HepG2 (cell line): ENCODE measurements at regions not wholly inside any gene's neighbourhood (a gene's known extent, or its start where the extent isn't known, plus 50 kb on each side); places are given as distances from the start of the nearest gene placed in this dataset.

Experiments used
- POLR2A ChIP-seq, 2 experiments: IDR thresholded peaks; 2 replicates each; pipeline ENCODE4 v1.6.1; 2011; ENCODE audit warnings: low read depth in 2 of 2, low read length in 2 of 2, mild to moderate bottlenecking in 1 of 2, moderate library complexity in 1 of 2; ENCODE audit not compliant: insufficient read depth in 1 of 2
- REST ChIP-seq, 2 experiments: IDR thresholded peaks; 2 replicates each; pipeline ENCODE4 v1.6.1; 2011 to 2012; ENCODE audit warnings: low read length in 2 of 2, borderline replicate concordance in 1 of 2, low read depth in 1 of 2, mild to moderate bottlenecking in 1 of 2, moderate library complexity in 1 of 2
- SMC3 ChIP-seq: IDR thresholded peaks from 2 replicates; pipeline ENCODE4 v1.6.1; 2011; ENCODE audit warnings: low read length, improper control_type of control experiment
- SNAPC5 ChIP-seq: sonication (generic); formaldehyde crosslinking; IDR thresholded peaks from 2 replicates; pipeline ENCODE4 v1.8.1; 2023; ENCODE audit warnings: mild to moderate bottlenecking, missing genetic modification reagents, borderline replicate concordance
- ZZZ3 ChIP-seq: sonication (generic); formaldehyde crosslinking; IDR thresholded peaks from 2 replicates; pipeline ENCODE4 v1.4.0; 2020; ENCODE audit warnings: missing genetic modification reagents, mild to moderate bottlenecking, borderline replicate concordance

GRCh38 chr11:90373971-90374370, 151.1 kb upstream of the CHORDC1 start:
- TF ChIP-seq ZZZ3 (CRISPR knock-in tag) (no peak), REST (IDR thresholded peaks at IDR 0.05; ENCODE audit: borderline replicate concordance in 1 of 2, low read depth in 1 of 2, low read length in 2 of 2) (no peak), SMC3 (no peak), POLR2A (IDR thresholded peaks at IDR 0.05; ENCODE audit: insufficient read depth in 1 of 2, low read depth in 2 of 2, low read length in 2 of 2) (no peak), SNAPC5 (CRISPR knock-in tag) (no peak)
